OCI-LY7 (cell line): ENCODE measurements at regions not wholly inside any gene's neighbourhood (a gene's known extent, or its start where the extent isn't known, plus 50 kb on each side); places are given as distances from the start of the nearest gene placed in this dataset.

Source experiments
- EZH2phosphoT487 ChIP-seq: fragments of 200-600 bp; sonication (generic); IDR thresholded peaks from 2 replicates; pipeline ENCODE4 v1.6.1; 2018; ENCODE audit warnings: low read depth, borderline replicate concordance, mild to moderate bottlenecking, mixed run types, antibody characterized with exemption, low read length, moderate library complexity, mixed read lengths
- TF ChIP-seq, protein P1 (sequence below): fragments of 200-600 bp; sonication (generic); conservative IDR thresholded peaks from 2 replicates; pipeline ENCODE4 v1.5.1; 2014; ENCODE audit warnings: mild to moderate bottlenecking, antibody characterized with exemption, low read length, moderate library complexity, mixed read lengths

GRCh38 chr2:82793711-82794435, 1665.2 kb downstream of the SUCLG1 start:
- TF ChIP-seq, protein P1, sequence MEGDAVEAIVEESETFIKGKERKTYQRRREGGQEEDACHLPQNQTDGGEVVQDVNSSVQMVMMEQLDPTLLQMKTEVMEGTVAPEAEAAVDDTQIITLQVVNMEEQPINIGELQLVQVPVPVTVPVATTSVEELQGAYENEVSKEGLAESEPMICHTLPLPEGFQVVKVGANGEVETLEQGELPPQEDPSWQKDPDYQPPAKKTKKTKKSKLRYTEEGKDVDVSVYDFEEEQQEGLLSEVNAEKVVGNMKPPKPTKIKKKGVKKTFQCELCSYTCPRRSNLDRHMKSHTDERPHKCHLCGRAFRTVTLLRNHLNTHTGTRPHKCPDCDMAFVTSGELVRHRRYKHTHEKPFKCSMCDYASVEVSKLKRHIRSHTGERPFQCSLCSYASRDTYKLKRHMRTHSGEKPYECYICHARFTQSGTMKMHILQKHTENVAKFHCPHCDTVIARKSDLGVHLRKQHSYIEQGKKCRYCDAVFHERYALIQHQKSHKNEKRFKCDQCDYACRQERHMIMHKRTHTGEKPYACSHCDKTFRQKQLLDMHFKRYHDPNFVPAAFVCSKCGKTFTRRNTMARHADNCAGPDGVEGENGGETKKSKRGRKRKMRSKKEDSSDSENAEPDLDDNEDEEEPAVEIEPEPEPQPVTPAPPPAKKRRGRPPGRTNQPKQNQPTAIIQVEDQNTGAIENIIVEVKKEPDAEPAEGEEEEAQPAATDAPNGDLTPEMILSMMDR: no peak
- TF ChIP-seq EZH2phosphoT487: no peak
